Bronchial epithelial cell (primary cell): ENCODE measurements at regions not wholly inside any gene's neighbourhood (a gene's known extent, or its start where the extent isn't known, plus 50 kb on each side); places are given as distances from the start of the nearest gene placed in this dataset.

ENCODE experiments used
- DNase-seq: peaks from one replicate; pipeline ENCODE4 v3.0.0-alpha.2; 2010; ENCODE audit warnings: low read depth
- FAIRE-seq: peaks from 2 replicates; lab custom pipeline; 2011; peaks lifted over from hg19 to GRCh38; lab: Jason Lieb, UNC
- H3K27me3 ChIP-seq: 2 replicates; pipeline ENCODE4 v1.5.1; 2011; ENCODE audit warnings: low read length; ENCODE audit not compliant: control insufficient read depth, insufficient read depth
- H3K36me3 ChIP-seq: 2 replicates; pipeline ENCODE4 v1.5.1; 2011; ENCODE audit warnings: low read length; ENCODE audit not compliant: control insufficient read depth, insufficient read depth
- H3K4me3 ChIP-seq: 2 replicates; pipeline ENCODE4 v1.5.1; 2011; ENCODE audit warnings: mild to moderate bottlenecking, low read depth, low read length, control low read depth
- CTCF ChIP-seq: IDR thresholded peaks from 2 replicates; pipeline ENCODE4 v1.5.1; 2011; ENCODE audit warnings: mild to moderate bottlenecking, moderate library complexity, low read length, control low read depth, inconsistent platforms; ENCODE audit not compliant: insufficient read depth, severe bottlenecking

- Histone ChIP-seq H3K4me3 (no peak overlapping the region), H3K36me3 (no peaks in the 10 kb centered on the region), H3K27me3 (no peaks in the 10 kb centered on the region)
- DNase-seq (no peak), FAIRE-seq (no peak)
- no peak for TF ChIP-seq CTCF
Measured at GRCh38 chr3:94996743-94997142, 933.9 kb downstream of the NSUN3 start.

GRCh38 chr3:95002438-95003046, 939.7 kb downstream of the NSUN3 start:
- FAIRE-seq (no peak), DNase-seq (no peak)
- no peak for TF ChIP-seq CTCF
- Histone ChIP-seq H3K27me3 (no peaks in the 10 kb centered on the region), H3K4me3 (no peak overlapping the region), H3K36me3 (no peaks in the 10 kb centered on the region)

- FAIRE-seq (no peak), DNase-seq (no peak)
- no peak for TF ChIP-seq CTCF
- Histone ChIP-seq H3K4me3 (no peak overlapping the region), H3K36me3 (no peaks in the 10 kb centered on the region), H3K27me3 (no peaks in the 10 kb centered on the region)
Measured at GRCh38 chr3:95028688-95029087, 965.8 kb downstream of the NSUN3 start.

GRCh38 chr3:95029644-95030043, 966.8 kb downstream of the NSUN3 start:
- no peaks in the 10 kb centered on the region for H3K36me3 ChIP-seq
- no peak for TF ChIP-seq CTCF
- H3K4me3 ChIP-seq: no peak overlapping the region
- FAIRE-seq (no peak), DNase-seq (no peak)
- H3K27me3 ChIP-seq: no peaks in the 10 kb centered on the region

GRCh38 chr3:95036526-95037021, 973.7 kb downstream of the NSUN3 start:
- Histone ChIP-seq H3K4me3 (no peak overlapping the region), H3K27me3 (no peaks in the 10 kb centered on the region), H3K36me3 (no peaks in the 10 kb centered on the region)
- FAIRE-seq (no peak), DNase-seq (no peak)
- TF ChIP-seq CTCF: no peak

- H3K36me3 ChIP-seq: no peaks in the 10 kb centered on the region
- H3K27me3 ChIP-seq: no peaks in the 10 kb centered on the region
- no peak overlapping the region for H3K4me3 ChIP-seq
- no peak for FAIRE-seq
- TF ChIP-seq CTCF: no peak
- no peak for DNase-seq
Measured at GRCh38 chr3:95037097-95037496, 974.2 kb downstream of the NSUN3 start.
